ENCODE measurements at regions not wholly inside any gene's neighbourhood (a gene's known extent, or its start where the extent isn't known, plus 50 kb on each side); places are given as distances from the start of the nearest gene placed in this dataset.
A peak's percentile ranks its signal among the peaks of the same experiment; 100 is the strongest.

- DNase-seq (ENCODE audit: low read depth), result no peak
- no peak overlapping the region for H3K4me3 ChIP-seq (ENCODE audit: low read length)
- TF ChIP-seq CTCF (conservative IDR thresholded peaks at IDR 0.05; ENCODE audit: low read depth, low read length), result no peak
These were observed 112.0 kb upstream of the IL12B start for GRCh38 chr5:159442206-159442850.

GRCh38 chr5:159444441-159445082 is 114.3 kb upstream of the IL12B start:
- DNase-seq (ENCODE audit: low read depth), result no peak
- TF ChIP-seq CTCF (conservative IDR thresholded peaks at IDR 0.05; ENCODE audit: low read depth, low read length), result peak; percentile 51
- no peak overlapping the region for H3K4me3 ChIP-seq (ENCODE audit: low read length)

GRCh38 chr5:159447116-159447515 is 116.8 kb upstream of the IL12B start:
- no peak for TF ChIP-seq CTCF (conservative IDR thresholded peaks at IDR 0.05; ENCODE audit: low read depth, low read length)
- no peak overlapping the region for H3K4me3 ChIP-seq (ENCODE audit: low read length)
- DNase-seq (ENCODE audit: low read depth), result no peak

GRCh38 chr5:159448841-159449407 is 118.6 kb upstream of the IL12B start:
- H3K4me3 ChIP-seq (ENCODE audit: low read length), result no peak overlapping the region
- no peak for TF ChIP-seq CTCF (conservative IDR thresholded peaks at IDR 0.05; ENCODE audit: low read depth, low read length)
- no peak for DNase-seq (ENCODE audit: low read depth)

GRCh38 chr5:159449925-159450324 is 119.6 kb upstream of the IL12B start:
- H3K4me3 ChIP-seq (ENCODE audit: low read length), result no peak overlapping the region
- TF ChIP-seq CTCF (conservative IDR thresholded peaks at IDR 0.05; ENCODE audit: low read depth, low read length), result no peak
- no peak for DNase-seq (ENCODE audit: low read depth)

- TF ChIP-seq CTCF (conservative IDR thresholded peaks at IDR 0.05; ENCODE audit: low read depth, low read length), result no peak
- no peak for DNase-seq (ENCODE audit: low read depth)
- no peak overlapping the region for H3K4me3 ChIP-seq (ENCODE audit: low read length)
These were observed 120.1 kb upstream of the IL12B start for GRCh38 chr5:159450417-159450816.

Measured in retinal pigment epithelial cell (primary cell).